MCF 10A (cell line): ENCODE measurements at regions not wholly inside any gene's neighbourhood (a gene's known extent, or its start where the extent isn't known, plus 50 kb on each side); places are given as distances from the start of the nearest gene placed in this dataset.

Experiments used
- BruUV-seq: library from RNA; stranded (reverse); fragments of 400-500 nt; replicated peaks from 2 replicates; lab custom pipeline; 2021; lab: Mats Ljungman, UMichigan
- CTCF ChIA-PET: fragments of 300-600 bp; sonication (Branson Sonifier 250); formaldehyde crosslinking; extraction: SDS; loops from one replicate; lab custom pipeline; 2021; ENCODE audit warnings: antibody characterized with exemption, inconsistent platforms; lab: Yijun Ruan, JAX
- POLR2A ChIA-PET: fragments of 300-600, 350-650 bp; sonication (Branson Sonifier 250); formaldehyde crosslinking; extraction: SDS; loops from one replicate; lab custom pipeline; 2020; ENCODE audit warnings: antibody characterized with exemption, inconsistent platforms; lab: Yijun Ruan, JAX
- DNase-seq: peaks from one replicate; pipeline ENCODE4 v3.0.0-alpha.2; 2018; ENCODE audit not compliant: unreplicated experiment
- H3K27ac Mint-ChIP-seq: one replicate; pipeline ENCODE4 v1.8.0; 2022; ENCODE audit warnings: mild to moderate bottlenecking, low read depth, mixed read lengths; ENCODE audit not compliant: unreplicated experiment
- H3K27me3 Mint-ChIP-seq: one replicate; pipeline ENCODE4 v1.8.0; 2022; ENCODE audit warnings: mixed read lengths; ENCODE audit not compliant: insufficient read depth, unreplicated experiment
- H3K36me3 Mint-ChIP-seq: one replicate; pipeline ENCODE4 v1.8.0; 2022; ENCODE audit warnings: mild to moderate bottlenecking, moderate library complexity, mixed read lengths; ENCODE audit not compliant: insufficient read depth, unreplicated experiment
- H3K4me1 Mint-ChIP-seq: one replicate; pipeline ENCODE4 v1.8.0; 2022; ENCODE audit warnings: mixed read lengths; ENCODE audit not compliant: insufficient read depth, unreplicated experiment
- H3K4me3 Mint-ChIP-seq: one replicate; pipeline ENCODE4 v1.8.0; 2022; ENCODE audit warnings: mild to moderate bottlenecking, moderate library complexity, mixed read lengths; ENCODE audit not compliant: unreplicated experiment
- H3K9me3 Mint-ChIP-seq: one replicate; pipeline ENCODE4 v1.8.0; 2022; ENCODE audit warnings: mixed read lengths; ENCODE audit not compliant: unreplicated experiment
- CTCF ChIP-seq: fragments of 200-600 bp; IDR thresholded peaks from one replicate; pipeline ENCODE4 v1.8.0; 2022; ENCODE audit warnings: antibody characterized with exemption, mild to moderate bottlenecking; ENCODE audit not compliant: unreplicated experiment
- intact Hi-C: fragments of 100-400 bp; cut with micrococcal nuclease; formaldehyde crosslinking; loops from 2 replicates; pipeline ENCODE4 v1.14.1; 2022

GRCh38 chr15:92779874-92780273 is 120.2 kb upstream of the CHD2 start:
- no peak for TF ChIP-seq CTCF
- CTCF ChIA-PET, result interaction anchor here (0.7 kb wide), 2 partner anchors 249 to 1365 kb away, joined by 3 to 4 read pairs; no protein-coding TSS in a partner anchor
- Mint-ChIP-seq H3K36me3 (peaks cover 6% of the 10 kb centered on the region), H3K4me3 (no peak overlapping the region), H3K27ac (no peak overlapping the region), H3K27me3 (no peaks in the 10 kb centered on the region), H3K4me1 (no peaks in the 10 kb centered on the region), H3K9me3 (no peaks in the 10 kb centered on the region)
- intact Hi-C loops, result no loop called here
- BruUV-seq, result no TSS peak
- POLR2A ChIA-PET, result no interaction called here
- DNase-seq, result no peak

- no peaks in the 10 kb centered on the region for H3K9me3 Mint-ChIP-seq
- ChIA-PET CTCF (interaction anchor here (0.7 to 4.3 kb wide), 3 partner anchors 16 to 1364 kb away, joined by 3 to 18 read pairs (median 4); no protein-coding TSS in a partner anchor), POLR2A (no interaction called here)
- H3K36me3 Mint-ChIP-seq, result peaks cover 6% of the 10 kb centered on the region
- no TSS peak for BruUV-seq
- H3K27ac Mint-ChIP-seq, result no peak overlapping the region
- H3K27me3 Mint-ChIP-seq, result no peaks in the 10 kb centered on the region
- DNase-seq, result no peak
- intact Hi-C loops, result no loop called here
- H3K4me1 Mint-ChIP-seq, result no peaks in the 10 kb centered on the region
- H3K4me3 Mint-ChIP-seq, result no peak overlapping the region
- TF ChIP-seq CTCF, result no peak
Measured at GRCh38 chr15:92780843-92781242, 119.3 kb upstream of the CHD2 start.

GRCh38 chr15:92781925-92782453 is 118.1 kb upstream of the CHD2 start:
- Mint-ChIP-seq H3K27ac (no peak overlapping the region), H3K4me1 (no peaks in the 10 kb centered on the region), H3K36me3 (peaks cover 6% of the 10 kb centered on the region), H3K9me3 (peaks cover 4% of the 10 kb centered on the region), H3K4me3 (no peak overlapping the region), H3K27me3 (no peaks in the 10 kb centered on the region)
- CTCF ChIA-PET, result interaction anchor here (1.0 to 4.3 kb wide), 2 partner anchors 15 to 248 kb away, joined by 4 to 18 read pairs; no protein-coding TSS in a partner anchor
- intact Hi-C loops, result no loop called here
- DNase-seq, result no peak
- no peak for TF ChIP-seq CTCF
- POLR2A ChIA-PET, result no interaction called here
- BruUV-seq, result no TSS peak

GRCh38 chr15:92787116-92787515 is 113.0 kb upstream of the CHD2 start:
- Mint-ChIP-seq H3K4me1 (no peaks in the 10 kb centered on the region), H3K27me3 (no peaks in the 10 kb centered on the region), H3K4me3 (no peak overlapping the region), H3K36me3 (no peaks in the 10 kb centered on the region), H3K27ac (no peak overlapping the region), H3K9me3 (peaks cover 7% of the 10 kb centered on the region)
- CTCF ChIA-PET, result interaction anchor here (2.4 kb wide), 1 partner anchor 10 kb away, joined by 17 read pairs; no protein-coding TSS in a partner anchor
- no peak for DNase-seq
- POLR2A ChIA-PET, result interaction anchor here (0.5 kb wide), 1 partner anchor 99 kb away, joined by 3 read pairs; no protein-coding TSS in a partner anchor
- BruUV-seq, result no TSS peak
- no peak for TF ChIP-seq CTCF
- intact Hi-C loops, result no loop called here
